ENCODE measurements at regions not wholly inside any gene's neighbourhood (a gene's known extent, or its start where the extent isn't known, plus 50 kb on each side); places are given as distances from the start of the nearest gene placed in this dataset.

GRCh38 chr5:115430374-115430773, 114.2 kb downstream of the FEM1C start:
- H3K4me3 ChIP-seq (replicated peaks; ENCODE audit: low read depth, low read length): no peak overlapping the region
- TF ChIP-seq CTCF (IDR thresholded peaks at IDR 0.05; ENCODE audit: insufficient read depth, low read length, poor library complexity, severe bottlenecking): no peak
- no peaks in the 10 kb centered on the region for H3K36me3 ChIP-seq (ENCODE audit: control insufficient read depth, insufficient read depth, low read length)
- H3K27me3 ChIP-seq (replicated peaks; ENCODE audit: control insufficient read depth, insufficient read depth, low read length): no peaks in the 10 kb centered on the region
- DNase-seq (ENCODE audit: extremely low read depth, insufficient read length): no peak

- DNase-seq (ENCODE audit: extremely low read depth, insufficient read length): no peak
- no peaks in the 10 kb centered on the region for H3K27me3 ChIP-seq (replicated peaks; ENCODE audit: control insufficient read depth, insufficient read depth, low read length)
- no peak overlapping the region for H3K4me3 ChIP-seq (replicated peaks; ENCODE audit: low read depth, low read length)
- TF ChIP-seq CTCF (IDR thresholded peaks at IDR 0.05; ENCODE audit: insufficient read depth, low read length, poor library complexity, severe bottlenecking): no peak
- H3K36me3 ChIP-seq (ENCODE audit: control insufficient read depth, insufficient read depth, low read length): no peaks in the 10 kb centered on the region
These were observed 115.1 kb downstream of the FEM1C start for GRCh38 chr5:115429345-115429940.

- TF ChIP-seq CTCF (IDR thresholded peaks at IDR 0.05; ENCODE audit: insufficient read depth, low read length, poor library complexity, severe bottlenecking): no peak
- Histone ChIP-seq H3K4me3 (replicated peaks; ENCODE audit: low read depth, low read length) (no peak overlapping the region), H3K36me3 (ENCODE audit: control insufficient read depth, insufficient read depth, low read length) (no peaks in the 10 kb centered on the region), H3K27me3 (replicated peaks; ENCODE audit: control insufficient read depth, insufficient read depth, low read length) (no peaks in the 10 kb centered on the region)
- DNase-seq (ENCODE audit: extremely low read depth, insufficient read length): no peak
These were observed 115.9 kb downstream of the FEM1C start for GRCh38 chr5:115428676-115429075.

GRCh38 chr5:115428248-115428647, 116.3 kb downstream of the FEM1C start:
- no peak for DNase-seq (ENCODE audit: extremely low read depth, insufficient read length)
- no peaks in the 10 kb centered on the region for H3K36me3 ChIP-seq (ENCODE audit: control insufficient read depth, insufficient read depth, low read length)
- H3K4me3 ChIP-seq (replicated peaks; ENCODE audit: low read depth, low read length): no peak overlapping the region
- no peak for TF ChIP-seq CTCF (IDR thresholded peaks at IDR 0.05; ENCODE audit: insufficient read depth, low read length, poor library complexity, severe bottlenecking)
- no peaks in the 10 kb centered on the region for H3K27me3 ChIP-seq (replicated peaks; ENCODE audit: control insufficient read depth, insufficient read depth, low read length)

GRCh38 chr5:115424446-115424845, 120.1 kb downstream of the FEM1C start:
- no peak for TF ChIP-seq CTCF (IDR thresholded peaks at IDR 0.05; ENCODE audit: insufficient read depth, low read length, poor library complexity, severe bottlenecking)
- DNase-seq (ENCODE audit: extremely low read depth, insufficient read length): no peak
- H3K4me3 ChIP-seq (replicated peaks; ENCODE audit: low read depth, low read length): no peak overlapping the region
- no peaks in the 10 kb centered on the region for H3K27me3 ChIP-seq (replicated peaks; ENCODE audit: control insufficient read depth, insufficient read depth, low read length)
- no peaks in the 10 kb centered on the region for H3K36me3 ChIP-seq (ENCODE audit: control insufficient read depth, insufficient read depth, low read length)

- TF ChIP-seq CTCF (IDR thresholded peaks at IDR 0.05; ENCODE audit: insufficient read depth, low read length, poor library complexity, severe bottlenecking): no peak
- no peak overlapping the region for H3K4me3 ChIP-seq (replicated peaks; ENCODE audit: low read depth, low read length)
- no peaks in the 10 kb centered on the region for H3K27me3 ChIP-seq (replicated peaks; ENCODE audit: control insufficient read depth, insufficient read depth, low read length)
- DNase-seq (ENCODE audit: extremely low read depth, insufficient read length): no peak
- no peaks in the 10 kb centered on the region for H3K36me3 ChIP-seq (ENCODE audit: control insufficient read depth, insufficient read depth, low read length)
These were observed 120.5 kb downstream of the FEM1C start for GRCh38 chr5:115424030-115424429.
